Embryonic facial prominence (tissue), 1 donor: ENCODE measurements at regions not wholly inside any gene's neighbourhood (a gene's known extent, or its start where the extent isn't known, plus 50 kb on each side); places are given as distances from the start of the nearest gene placed in this dataset.

Experiments
- DNase-seq: peaks from one replicate; pipeline ENCODE4 v3.0.0-alpha.2; 2016; ENCODE audit errors: extremely low spot score

- no peak for DNase-seq
These were observed 668.2 kb upstream of the NDST4 start for GRCh38 chr4:115781528-115782146.

GRCh38 chr4:115780835-115781234 is 667.4 kb upstream of the NDST4 start:
- DNase-seq = no peak

- no peak for DNase-seq
These were observed 666.8 kb upstream of the NDST4 start for GRCh38 chr4:115780268-115780667.

GRCh38 chr4:115770046-115770543 is 656.7 kb upstream of the NDST4 start:
- no peak for DNase-seq

GRCh38 chr4:115769396-115769795 is 656.0 kb upstream of the NDST4 start:
- DNase-seq = no peak

GRCh38 chr4:115763051-115763450 is 649.6 kb upstream of the NDST4 start:
- DNase-seq = no peak

GRCh38 chr4:115759231-115759630 is 645.8 kb upstream of the NDST4 start:
- no peak for DNase-seq

GRCh38 chr4:115749404-115749803 is 636.0 kb upstream of the NDST4 start:
- DNase-seq = no peak

GRCh38 chr4:115740806-115741205 is 627.4 kb upstream of the NDST4 start:
- DNase-seq = no peak

GRCh38 chr4:115729739-115730266 is 616.4 kb upstream of the NDST4 start:
- DNase-seq = no peak

- no peak for DNase-seq
These were observed 610.2 kb upstream of the NDST4 start for GRCh38 chr4:115723621-115724020.

- DNase-seq = no peak
These were observed 607.2 kb upstream of the NDST4 start for GRCh38 chr4:115720611-115721010.

GRCh38 chr4:115711575-115711974 is 598.2 kb upstream of the NDST4 start:
- no peak for DNase-seq

GRCh38 chr4:115688961-115689360 is 575.5 kb upstream of the NDST4 start:
- DNase-seq = no peak

- no peak for DNase-seq
These were observed 573.8 kb upstream of the NDST4 start for GRCh38 chr4:115687052-115687755.

- DNase-seq = no peak
These were observed 565.1 kb upstream of the NDST4 start for GRCh38 chr4:115678425-115678941.

GRCh38 chr4:115675719-115676118 is 562.3 kb upstream of the NDST4 start:
- no peak for DNase-seq

GRCh38 chr4:115674485-115674884 is 561.1 kb upstream of the NDST4 start:
- DNase-seq = no peak

- no peak for DNase-seq
These were observed 558.2 kb upstream of the NDST4 start for GRCh38 chr4:115671581-115671980.

GRCh38 chr4:115670930-115671329 is 557.5 kb upstream of the NDST4 start:
- DNase-seq = no peak

- DNase-seq = no peak
These were observed 555.0 kb upstream of the NDST4 start for GRCh38 chr4:115668396-115668795.

GRCh38 chr4:115664285-115664684 is 550.9 kb upstream of the NDST4 start:
- no peak for DNase-seq

GRCh38 chr4:115660465-115660864 is 547.0 kb upstream of the NDST4 start:
- no peak for DNase-seq
